NB4 (cell line): ENCODE measurements at regions not wholly inside any gene's neighbourhood (a gene's known extent, or its start where the extent isn't known, plus 50 kb on each side); places are given as distances from the start of the nearest gene placed in this dataset.

Experiments used
- DNase-seq: peaks from one replicate; pipeline ENCODE4 v3.0.0; 2010; ENCODE audit warnings: low read depth
- H3K4me3 ChIP-seq: one replicate; pipeline ENCODE4 v1.5.1; 2011; ENCODE audit warnings: mild to moderate bottlenecking, low read depth, low read length, moderate library complexity
- CTCF ChIP-seq: IDR thresholded peaks from one replicate; pipeline ENCODE4 v1.5.1; 2012; ENCODE audit warnings: low read depth, low read length
- MAX ChIP-seq: IDR thresholded peaks from 2 replicates; pipeline ENCODE4 v1.6.1; 2011; ENCODE audit warnings: low read depth, low read length
- MYC ChIP-seq: IDR thresholded peaks from 2 replicates; pipeline ENCODE4 v1.6.1; 2011; ENCODE audit warnings: low read depth, low read length
- POLR2A ChIP-seq: IDR thresholded peaks from 2 replicates; pipeline ENCODE4 v1.6.1; 2011; ENCODE audit warnings: mild to moderate bottlenecking; ENCODE audit not compliant: insufficient read length; ENCODE audit errors: extremely low read depth

DNA sequence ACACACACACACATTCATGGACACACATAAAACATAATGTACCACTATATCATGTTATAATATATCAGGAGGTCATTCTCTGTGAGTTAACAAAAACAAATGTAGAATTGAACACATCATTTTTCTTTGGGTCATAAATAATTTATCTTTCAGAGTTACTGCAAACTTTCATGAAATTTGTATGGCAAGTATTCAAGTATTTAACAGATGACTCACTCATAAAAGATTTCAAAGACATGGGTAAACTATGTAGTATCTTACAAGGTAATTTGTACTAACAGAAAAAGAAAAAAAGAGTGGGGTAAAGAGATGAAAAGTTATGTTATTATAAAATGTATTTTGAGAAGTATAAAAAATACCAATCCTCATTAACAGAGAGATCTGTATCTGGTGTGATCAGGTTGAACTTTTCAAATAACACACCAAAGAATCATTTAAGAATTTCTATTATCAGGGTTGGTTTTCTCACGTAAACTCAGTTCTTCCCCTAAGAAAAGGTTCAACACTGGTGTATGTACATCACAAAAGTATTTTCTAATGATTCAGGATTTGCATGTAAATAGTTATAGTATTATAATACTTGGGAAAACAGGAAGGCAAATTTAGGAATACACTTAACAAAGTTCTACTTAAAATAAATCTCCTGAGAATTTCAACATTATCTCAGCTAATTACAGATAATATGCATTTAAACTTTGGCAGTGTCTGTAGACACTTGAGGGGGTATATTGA lies 933.1 kb upstream of the LRRN3 start:
- no peak overlapping the region for H3K4me3 ChIP-seq
- DNase-seq: no peak
- TF ChIP-seq CTCF: no peak
- no peak for TF ChIP-seq MYC
- TF ChIP-seq MAX: no peak
- no peak for TF ChIP-seq POLR2A

DNA sequence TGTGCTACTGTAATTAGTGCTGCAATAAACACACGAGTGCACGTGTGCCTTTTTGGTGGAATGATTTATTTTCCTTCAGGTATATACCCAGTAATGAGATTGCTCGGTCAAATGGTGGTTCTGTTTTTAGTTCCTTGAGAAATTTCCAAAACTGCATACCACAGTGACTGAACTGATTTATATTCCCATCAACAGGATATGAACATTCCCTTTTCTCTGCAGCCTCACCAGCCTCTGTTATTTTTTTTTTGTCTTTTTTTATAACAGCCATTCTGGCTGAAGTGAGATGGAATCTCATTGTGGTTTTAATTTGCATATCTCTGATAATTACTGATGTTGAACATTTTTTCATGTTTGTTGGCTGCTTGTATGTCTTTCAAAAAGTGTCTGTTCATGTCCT lies 922.9 kb upstream of the LRRN3 start:
- no peak overlapping the region for H3K4me3 ChIP-seq
- TF ChIP-seq MYC (no peak), MAX (no peak), CTCF (no peak), POLR2A (no peak)
- DNase-seq: no peak

GRCh38 chr7:110170841-110171240 lies 920.1 kb upstream of the LRRN3 start:
- no peak for DNase-seq
- no peak overlapping the region for H3K4me3 ChIP-seq
- no peak for TF ChIP-seq POLR2A
- TF ChIP-seq MAX: no peak

DNA sequence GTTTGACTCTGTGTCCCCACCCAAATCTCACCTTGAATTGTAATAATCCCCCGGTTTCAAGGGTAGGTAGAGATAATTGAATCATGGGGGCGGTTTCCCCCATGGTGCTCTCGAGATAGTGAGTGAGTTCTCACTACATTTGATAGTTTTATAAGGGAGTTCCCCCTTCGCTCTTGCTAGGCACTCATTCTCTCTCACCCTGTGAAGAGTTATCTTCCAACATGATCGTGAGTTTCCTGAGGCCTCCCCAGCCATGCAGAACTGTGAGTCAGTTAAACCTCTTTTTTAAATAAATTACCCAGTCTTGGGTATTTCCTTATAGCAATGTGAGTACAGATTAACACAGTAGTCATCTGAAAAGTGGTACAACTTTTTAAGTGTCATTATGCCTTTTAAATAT lies 913.5 kb upstream of the LRRN3 start:
- H3K4me3 ChIP-seq: no peak overlapping the region
- TF ChIP-seq MYC: no peak
- no peak for TF ChIP-seq POLR2A
- TF ChIP-seq CTCF: no peak
- no peak for TF ChIP-seq MAX
- no peak for DNase-seq

DNA sequence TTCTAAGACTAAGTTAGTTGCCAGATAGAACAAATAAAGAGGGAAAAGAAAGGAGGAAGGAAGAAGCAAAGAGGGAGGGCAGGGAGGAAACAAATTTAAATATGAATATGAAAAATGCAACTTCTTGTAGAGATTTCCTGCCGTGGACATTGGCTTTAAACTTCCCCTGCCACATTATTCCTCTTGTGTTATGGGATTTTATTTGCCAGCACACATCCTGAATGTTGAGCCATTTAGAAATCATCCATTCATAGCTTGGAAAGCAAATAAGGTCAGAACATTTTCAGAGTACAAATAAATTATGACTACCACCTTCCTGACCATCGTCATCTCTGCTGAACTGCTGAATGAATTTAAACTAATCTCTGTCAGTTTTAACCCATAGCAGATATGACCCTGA lies 911.9 kb upstream of the LRRN3 start:
- no peak for DNase-seq
- TF ChIP-seq CTCF: no peak
- no peak for TF ChIP-seq POLR2A
- TF ChIP-seq MYC: no peak
- TF ChIP-seq MAX: no peak
- no peak overlapping the region for H3K4me3 ChIP-seq

DNA sequence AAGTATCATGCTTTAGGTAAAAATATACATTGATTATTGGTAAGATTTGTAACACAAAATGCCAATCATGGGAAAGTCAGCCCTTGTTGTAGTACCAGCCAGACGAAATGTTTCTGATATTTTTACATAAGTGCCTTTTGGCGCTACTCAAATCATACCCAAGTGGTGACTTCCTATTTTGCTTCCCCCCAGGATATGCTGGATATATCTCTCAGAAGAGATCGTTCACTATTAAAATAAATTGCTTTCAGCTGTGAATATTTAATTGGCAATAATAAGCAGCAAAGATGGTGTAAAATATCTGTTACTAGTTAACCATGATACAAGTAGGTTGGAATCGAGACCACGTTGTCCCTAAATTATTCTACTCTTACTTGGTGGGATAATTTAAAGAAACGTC lies 909.2 kb upstream of the LRRN3 start:
- TF ChIP-seq MAX (no peak), POLR2A (no peak), MYC (no peak), CTCF (no peak)
- DNase-seq: no peak
- no peak overlapping the region for H3K4me3 ChIP-seq
